ENCODE measurements at regions not wholly inside any gene's neighbourhood (a gene's known extent, or its start where the extent isn't known, plus 50 kb on each side); places are given as distances from the start of the nearest gene placed in this dataset.
A peak's percentile ranks its signal among the peaks of the same experiment; 100 is the strongest.

DNA sequence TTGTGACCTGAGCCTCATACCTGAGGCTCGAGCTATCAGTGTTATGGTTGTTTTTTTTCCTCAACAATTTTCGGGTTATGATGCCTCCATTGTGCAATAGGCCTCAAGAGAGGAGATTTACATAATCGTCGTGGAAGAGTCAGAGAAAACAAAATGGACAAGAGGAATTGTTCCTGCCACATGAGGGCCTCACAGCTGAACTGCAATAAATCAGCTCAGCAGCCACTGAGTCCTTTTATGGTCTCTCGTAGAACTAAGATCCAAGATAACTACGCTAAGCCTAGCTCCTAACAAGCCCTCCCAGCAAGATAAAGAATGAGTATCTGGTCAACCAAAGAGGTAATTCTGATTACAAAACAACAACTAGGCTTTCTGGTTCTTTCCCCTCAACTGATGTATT, 336.8 kb downstream of the WDR11 start:
- no peak for DNase-seq

DNA sequence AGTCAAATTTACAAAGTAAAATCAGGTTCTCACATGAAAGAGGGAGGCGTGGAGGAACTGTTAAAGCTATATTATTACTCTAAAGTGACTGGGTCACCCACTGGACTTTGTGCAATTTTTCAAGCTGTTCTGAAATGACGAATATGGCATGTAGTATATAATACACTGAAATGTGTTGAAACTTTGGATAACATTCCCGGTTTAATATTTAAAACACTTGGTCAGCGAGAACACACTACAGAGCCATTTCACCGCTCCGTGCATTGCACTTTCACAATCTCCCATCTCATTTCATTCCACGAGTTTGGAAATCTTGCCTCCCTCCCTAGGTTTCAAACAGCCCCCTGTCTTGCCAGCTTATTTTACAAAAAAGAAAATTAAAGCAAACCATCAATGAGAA, 337.9 kb downstream of the WDR11 start:
- DNase-seq: no peak

DNA sequence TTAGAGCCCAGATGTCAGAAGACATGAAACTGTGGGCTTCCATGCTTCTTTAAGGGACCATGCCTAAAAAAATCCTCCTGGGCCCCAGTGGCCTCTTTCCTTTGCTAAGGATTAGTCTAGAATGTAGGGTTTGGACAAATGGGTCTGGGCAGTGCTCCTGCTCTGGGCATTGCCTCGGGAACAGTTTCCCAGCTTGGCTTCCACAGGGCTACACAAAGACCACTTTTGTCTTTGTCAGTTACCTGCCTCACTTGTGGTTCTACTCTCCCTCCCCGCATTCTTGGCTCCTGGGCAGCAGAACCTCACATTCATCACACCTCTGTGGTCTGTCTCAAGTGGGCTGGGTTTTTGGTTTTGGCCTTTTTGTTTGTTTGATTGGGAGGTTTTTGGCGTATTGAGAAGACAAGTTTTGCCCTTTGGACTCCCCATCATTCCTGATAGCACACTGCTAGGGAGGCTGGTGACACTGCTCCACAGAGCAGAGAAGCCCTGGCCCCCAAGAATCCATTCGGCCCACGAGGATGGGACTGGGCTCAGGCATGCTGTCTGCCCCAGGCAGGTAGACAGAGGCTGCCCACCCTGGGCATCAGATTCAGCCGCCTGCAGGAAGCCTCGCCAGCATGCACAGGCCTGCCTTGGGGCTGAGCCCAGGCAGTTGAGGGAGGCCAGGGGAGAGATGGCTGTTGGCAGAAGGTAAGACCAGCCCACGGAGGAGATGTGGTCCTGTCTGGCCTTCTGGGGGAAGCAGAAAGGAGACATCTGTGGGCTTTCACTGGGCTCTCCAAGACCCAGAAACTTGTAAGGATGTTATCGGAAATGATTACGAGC, 343.7 kb downstream of the WDR11 start:
- DNase-seq: no peak

DNA sequence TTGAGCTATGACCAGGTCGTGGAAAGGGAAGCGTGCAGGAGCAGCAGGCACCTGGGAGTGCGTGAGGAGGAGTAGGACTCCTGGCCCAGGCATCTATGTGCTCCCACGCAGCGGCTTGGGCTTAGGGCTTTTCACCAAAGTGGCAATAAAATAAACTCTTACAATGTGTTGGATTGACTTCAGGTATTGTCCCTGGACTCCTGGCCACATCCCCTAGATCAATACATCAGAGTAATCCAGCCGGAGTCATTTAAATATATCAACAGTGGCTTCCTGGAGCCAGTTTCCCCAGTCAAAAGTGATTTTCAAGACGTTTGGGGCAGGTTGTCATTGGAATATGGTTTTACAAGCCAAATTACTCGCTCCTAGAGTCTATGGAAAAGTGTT, 344.4 kb downstream of the WDR11 start:
- no peak for DNase-seq

DNA sequence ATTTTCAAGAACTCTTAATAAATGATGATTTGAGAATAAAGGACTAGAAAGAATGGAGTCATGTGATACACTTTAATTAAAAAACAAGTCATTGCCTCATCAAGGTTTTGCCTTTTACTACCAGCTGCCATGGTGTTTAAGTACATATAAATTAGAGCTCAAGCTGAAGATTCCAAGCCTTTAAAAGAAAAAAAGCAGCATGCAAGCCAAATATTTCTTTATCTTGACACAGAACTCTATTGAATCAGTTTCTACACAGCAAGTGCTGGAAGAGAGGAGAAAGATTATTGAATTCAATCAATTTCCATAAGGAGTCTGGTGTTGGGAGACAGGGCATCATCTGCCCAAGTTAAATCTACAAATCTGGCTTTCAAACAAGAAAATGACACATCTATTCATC, 347.9 kb downstream of the WDR11 start:
- no peak for DNase-seq

DNA sequence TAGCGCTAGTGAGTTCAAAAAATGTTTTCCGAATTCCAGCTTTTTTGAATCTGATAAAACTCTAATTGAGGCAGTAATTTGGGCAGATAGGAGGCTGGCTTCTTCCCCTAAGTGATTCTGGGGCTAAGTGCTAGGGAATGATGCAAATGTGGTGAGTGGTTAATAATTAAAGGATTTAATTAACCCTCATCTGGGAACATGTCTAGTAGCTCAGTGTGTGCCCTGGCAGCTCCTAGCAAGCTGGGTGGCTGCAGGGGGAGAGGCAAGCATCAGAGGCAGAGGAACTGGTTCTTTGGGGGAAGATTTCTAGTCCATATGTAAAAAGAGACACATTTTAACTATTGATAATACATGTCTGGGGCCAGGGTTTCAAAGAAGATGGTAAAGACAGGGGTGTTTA, 354.5 kb downstream of the WDR11 start:
- no peak for DNase-seq

DNA sequence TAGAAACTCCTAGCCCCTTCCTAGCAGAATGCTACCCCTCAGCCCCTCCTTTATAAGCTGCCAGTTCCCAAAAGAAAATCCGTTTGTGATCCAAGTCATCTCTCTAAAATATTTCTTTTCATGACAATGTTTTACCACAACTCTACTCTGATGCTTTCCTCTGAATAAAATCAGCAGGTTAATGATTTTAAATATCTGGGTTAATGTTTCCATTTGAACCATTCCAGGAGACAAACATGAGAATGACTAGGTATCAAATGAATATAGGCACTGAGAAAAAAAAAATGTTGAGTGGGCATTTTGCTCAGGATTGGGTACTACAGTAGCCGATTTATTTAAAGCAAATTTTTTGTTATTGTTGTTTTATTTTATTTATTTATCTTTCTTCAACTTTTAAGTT, 360.3 kb downstream of the WDR11 start:
- no peak for DNase-seq

DNA sequence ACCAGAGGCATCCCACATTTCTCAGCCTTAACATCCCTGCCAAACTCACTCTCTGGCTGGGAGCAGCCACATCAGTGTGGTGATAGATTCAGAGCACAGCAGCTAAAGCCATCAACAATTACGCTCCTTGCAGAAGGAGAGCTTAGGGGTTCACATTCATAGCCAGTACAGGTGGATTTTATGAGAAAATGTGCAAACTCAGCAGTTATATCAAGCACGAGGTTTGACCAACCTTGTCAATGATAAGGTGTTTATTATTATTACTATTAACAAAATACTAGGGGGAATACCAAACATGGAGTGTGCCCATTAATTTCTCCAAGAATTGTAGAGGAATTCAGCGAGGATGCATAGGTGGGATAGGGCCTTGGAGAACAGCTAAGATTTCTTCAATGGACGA, 362.3 kb downstream of the WDR11 start:
- DNase-seq: no peak

DNA sequence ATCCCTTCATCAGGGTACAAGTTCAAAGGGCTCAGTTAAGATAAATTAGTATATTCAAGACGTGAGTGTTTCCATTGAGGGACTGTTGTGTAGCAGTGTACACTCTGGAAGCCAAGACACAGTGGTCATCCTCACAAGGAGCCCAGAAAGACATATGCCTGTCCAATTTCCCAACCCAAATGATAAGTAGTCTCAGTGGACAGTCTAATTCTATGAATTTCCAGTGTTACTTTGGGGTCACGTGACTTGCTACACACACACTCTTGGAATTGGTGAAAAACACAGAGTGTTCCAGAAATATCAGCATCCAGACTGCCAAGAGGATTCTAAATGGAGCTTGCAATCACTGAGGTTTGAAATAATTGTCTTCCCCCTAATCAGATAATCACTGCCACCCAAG, 365.1 kb downstream of the WDR11 start:
- DNase-seq: no peak

DNA sequence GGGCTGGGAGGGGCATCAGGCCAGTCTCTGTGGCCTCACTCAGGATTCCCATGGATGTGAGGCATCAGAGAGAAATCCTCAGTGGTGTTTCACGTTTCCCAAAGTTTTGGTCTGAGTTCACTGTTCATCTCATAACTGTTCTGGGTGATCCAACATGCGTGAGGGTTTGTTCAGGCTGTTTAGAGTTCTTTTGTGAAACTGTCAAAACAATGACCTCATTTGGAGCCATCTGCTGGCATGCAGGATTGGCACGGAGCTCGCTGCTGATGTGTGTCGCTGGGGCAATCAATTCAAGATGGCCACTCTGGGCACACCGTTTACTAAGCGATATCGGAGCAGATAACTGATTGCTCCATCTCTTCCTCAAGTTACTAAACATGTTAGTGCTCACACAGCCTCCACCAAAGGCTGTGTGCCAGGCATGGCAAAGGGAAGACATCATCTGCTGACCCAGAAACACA, 365.6 kb downstream of the WDR11 start:
- DNase-seq: peak; percentile 3

DNA sequence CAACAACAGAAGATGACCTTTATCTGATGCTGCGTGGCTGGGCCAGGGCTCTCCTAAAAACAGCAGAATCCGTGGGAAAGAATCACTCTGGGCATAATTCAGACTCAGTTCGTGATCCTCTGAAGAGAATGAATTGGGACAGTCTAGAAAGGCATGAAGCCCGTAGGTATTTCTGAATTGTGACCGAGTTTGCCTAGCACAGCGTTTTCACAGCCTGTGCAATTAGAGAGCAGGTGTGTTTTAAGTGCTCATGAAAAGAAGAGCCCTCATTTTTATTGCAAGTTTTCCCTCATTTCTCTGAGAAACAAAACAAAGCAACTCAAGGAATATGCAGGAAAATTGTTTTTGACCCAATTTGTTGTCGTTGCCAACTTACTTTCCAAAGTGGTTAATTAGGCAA, 366.2 kb downstream of the WDR11 start:
- DNase-seq: no peak

DNA sequence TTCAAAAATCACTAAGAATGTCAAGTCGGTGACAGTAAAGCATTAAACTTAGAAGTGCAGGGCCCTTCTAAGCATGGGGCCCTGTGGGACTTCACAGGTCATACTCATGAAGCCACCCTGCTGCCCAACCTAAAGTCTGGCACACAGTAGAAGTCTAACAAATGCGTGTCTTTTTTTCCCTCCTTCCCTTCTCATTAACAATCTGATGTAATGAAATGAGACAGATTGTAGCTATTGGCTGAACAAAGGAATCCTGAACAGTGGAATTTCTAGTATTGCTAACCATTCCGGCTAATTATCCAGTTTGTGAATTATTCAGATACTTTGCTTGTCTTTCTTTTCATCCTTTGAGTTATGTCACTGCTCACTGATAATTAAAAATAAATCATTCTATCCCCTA, 369.9 kb downstream of the WDR11 start:
- DNase-seq: no peak

DNA sequence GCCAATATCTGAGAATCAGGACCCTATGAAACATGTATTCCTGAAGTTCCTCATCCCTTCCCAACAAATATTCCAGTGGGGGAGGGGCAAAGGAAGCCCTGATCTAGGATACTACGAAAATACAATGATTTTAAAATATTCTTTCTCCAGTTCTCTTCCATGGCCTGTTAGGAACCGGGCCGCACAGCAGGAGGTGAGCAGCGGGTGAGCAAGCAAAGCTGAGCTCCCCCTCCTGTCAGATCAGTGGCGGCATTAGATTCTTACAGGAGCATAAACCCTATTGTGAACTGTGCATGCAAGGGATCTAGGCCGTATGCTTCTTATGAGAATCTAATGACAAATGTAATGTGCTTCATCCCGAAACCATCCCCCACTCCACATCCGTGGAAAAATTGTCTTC, 370.8 kb downstream of the WDR11 start:
- DNase-seq: no peak

DNA sequence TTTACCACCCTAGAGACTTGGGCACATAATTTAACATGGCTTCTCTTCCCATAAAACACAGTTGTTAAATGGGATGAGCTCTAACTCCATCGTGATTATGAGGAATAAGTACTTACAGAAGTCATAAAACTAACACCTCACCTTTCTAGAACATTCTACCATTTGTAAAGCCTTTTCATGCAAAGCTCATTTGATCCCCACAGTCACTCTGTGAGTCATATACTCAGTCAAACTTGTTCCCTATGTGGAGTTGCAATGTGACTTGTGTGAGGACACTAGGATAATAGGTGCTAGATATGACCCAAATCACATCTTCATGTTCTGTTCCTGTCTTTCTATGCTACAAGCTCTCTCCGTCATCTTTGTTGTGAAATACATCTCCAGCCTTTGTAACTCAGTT, 371.7 kb downstream of the WDR11 start:
- DNase-seq: no peak

DNA sequence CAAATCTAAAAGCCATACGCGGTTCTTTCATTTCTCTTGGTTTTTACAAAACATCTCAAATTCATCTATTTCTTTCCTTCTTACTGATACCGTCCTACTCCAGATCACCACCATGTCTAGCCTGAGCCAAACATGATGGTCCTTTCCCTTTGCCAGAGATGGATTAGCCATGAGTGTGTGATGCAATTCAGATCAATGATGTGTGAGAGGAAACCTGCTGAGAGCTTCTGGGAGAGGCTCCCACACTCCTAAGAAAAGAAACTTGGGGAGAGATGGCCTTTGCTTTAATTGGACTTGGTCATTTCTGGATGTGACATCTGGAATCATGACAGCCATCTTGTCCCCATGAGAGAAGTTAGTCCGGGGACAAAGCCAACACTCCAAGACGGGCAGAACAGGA, 367.2 kb downstream of the FGFR2 start:
- DNase-seq: no peak

DNA sequence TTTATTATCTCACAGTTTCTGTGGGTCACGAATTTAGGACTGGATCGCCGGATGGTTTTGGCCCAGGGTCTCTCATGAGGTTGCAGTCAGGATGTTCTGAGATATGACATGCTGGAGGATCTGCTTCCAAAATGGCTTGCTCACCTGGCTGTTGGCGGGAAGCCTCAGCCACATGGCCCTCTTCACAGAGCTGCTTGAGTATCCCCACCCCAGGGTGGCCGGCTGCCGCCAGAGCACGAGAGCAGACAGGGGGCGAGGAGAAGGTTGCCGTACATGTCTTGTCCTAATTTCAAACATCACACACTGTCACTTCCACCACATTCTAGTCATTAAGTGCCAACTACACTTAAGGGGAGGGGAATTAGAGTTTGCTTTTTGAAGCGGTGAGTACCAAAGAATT, 365.8 kb downstream of the FGFR2 start:
- DNase-seq: no peak

DNA sequence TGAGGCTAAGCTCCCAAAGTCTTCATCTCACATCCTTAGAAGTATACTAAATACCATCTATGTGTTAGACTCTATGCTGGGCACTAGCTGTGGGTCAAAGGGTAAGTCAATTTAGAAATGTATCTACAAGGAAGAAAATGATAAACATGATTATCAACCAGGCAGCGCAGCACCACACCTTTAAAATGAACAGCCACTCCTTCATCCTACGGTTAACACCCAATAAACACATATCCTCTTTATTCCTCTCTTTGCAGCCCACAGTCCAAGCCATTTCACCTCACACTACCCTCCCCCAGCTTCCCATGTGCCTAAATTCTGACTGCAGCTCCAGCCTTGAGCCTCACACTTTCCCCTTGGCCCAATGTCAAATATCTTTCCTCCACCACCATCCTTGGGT, 362.6 kb downstream of the FGFR2 start:
- DNase-seq: no peak

DNA sequence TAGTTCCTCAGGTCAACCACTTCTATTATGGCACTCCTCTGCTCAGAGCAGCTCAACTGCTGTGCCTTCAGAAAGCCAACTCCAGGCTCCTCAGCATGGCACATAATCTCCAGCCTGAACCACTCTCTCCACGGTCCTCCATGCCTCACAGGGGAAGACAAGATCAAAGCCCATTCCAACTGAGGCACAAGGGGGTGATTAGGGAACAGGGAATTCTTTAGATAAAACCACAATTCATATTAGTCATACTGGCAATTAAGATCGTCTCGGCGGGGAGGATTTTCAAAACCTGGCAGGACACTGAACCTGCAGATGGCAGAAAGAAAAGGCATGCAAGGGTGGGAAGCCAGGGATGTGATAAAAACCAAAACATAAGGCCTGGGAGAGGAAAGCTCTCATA, 361.6 kb downstream of the FGFR2 start:
- DNase-seq: no peak

DNA sequence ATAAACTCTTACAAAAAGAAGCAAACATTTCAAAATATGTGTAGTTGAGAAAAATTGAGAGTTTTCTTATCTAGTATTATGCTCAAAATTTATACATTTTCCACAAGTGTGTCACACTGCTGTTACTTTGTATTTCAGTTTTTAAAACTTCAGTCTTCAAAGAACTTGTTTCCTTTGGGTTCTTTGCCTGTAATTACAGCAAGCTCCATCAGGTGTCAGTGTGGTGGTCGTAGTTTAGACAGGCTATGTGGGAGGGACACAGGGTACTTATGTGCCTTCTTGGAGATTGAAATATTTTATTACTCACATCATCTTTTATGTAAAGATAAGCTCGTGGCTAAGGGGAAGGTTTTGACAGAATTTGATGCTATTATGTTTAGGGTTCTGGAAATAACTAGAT, 360.5 kb downstream of the FGFR2 start:
- DNase-seq: no peak

DNA sequence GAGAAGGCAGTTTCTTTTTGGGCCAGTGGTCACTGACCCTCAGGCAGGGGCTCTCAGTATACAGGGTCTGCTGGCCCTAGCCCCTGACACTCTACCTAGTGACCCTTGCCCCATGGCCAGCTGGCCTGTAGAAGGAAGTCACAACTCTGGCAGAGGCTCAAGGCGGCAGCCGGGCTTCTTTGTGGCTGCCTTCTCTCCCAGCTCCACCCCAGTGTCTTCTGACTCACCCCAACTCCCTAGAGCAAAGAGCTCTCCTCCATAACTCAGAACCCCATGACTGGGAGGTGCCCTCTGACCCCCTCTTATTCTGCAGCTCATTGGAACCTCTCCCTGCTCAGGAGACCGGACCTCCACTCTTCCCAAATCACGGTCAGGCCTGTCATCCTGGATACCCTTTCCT, 358.2 kb downstream of the FGFR2 start:
- DNase-seq: no peak

DNA sequence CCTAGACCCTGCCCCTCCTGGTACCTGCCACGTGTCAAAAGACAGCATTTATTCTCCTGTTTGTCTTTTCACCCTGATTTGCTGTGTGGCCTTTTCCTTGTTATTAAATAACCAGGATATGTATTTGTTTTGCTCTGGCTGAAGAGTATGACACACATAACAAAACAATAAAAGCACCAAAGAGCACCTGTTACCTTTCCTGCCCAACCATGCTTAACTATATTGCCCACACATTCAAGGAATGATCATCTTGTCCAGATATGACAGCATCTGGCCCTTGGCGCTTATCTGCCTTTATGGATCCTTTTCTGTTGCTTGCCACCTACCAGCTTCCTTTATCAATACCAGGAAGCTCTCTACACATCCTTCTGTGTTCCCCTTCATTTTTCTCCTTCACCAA, 357.7 kb downstream of the FGFR2 start:
- DNase-seq: peak; percentile 38

DNA sequence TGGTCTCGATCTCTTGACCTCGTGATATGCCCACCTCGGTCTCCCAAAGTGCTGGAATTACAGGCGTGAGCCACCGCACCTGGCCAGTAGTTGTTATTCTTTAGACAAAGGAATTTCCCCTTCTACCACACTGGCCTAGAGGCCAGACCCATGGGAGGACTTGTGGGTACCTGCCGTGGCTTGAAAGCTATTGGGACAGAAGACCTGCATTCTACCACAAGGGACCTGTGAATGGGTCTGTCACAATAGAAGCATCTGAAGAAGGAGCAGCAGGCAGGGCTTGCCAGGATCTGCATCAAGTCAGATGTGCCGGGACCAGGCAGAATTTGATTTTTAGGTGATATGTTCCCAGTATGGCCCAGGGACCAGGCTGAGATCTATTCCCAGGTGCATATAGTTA, 356.9 kb downstream of the FGFR2 start:
- no peak for DNase-seq

DNA sequence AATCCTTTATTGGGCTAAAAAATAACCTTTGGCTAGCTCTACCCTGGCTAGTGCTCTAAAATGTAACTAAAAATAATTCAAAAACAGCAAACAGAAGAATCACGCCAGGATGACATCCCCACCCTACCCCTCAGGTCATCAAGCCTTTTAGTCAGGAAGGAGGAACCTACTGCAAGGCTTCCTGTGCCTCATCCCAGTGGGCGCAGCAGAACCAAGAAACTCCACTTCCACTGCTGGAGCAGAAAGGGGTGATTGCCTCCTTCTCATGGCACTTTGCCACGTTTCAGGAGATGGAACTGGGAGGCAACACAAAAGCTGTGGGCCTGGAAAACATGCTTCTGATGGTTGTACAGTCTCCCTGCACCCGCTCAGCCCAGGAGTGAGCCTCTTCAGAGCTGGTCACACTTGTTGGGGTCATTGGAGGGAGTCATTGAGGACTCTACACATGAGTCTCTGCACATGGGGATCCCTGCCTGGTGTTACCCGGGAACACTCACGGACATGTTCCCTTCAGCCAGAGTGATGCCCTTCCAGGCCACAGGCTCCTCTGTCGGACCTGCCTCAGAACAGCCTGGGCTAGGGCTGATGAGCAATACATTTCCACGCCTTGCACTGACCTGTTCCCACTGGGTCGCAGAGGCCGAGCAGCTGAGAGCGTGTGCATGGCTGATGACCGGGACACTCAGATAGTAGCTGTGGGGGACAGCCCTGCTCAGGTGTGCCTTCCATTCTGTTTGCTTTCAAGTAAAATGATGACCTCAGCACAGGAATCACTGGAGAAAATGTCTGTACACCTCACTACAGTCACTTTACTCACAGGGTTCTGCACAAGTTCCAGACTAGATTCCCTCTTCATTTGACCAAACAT, 355.3 kb downstream of the FGFR2 start:
- no peak for DNase-seq

DNA sequence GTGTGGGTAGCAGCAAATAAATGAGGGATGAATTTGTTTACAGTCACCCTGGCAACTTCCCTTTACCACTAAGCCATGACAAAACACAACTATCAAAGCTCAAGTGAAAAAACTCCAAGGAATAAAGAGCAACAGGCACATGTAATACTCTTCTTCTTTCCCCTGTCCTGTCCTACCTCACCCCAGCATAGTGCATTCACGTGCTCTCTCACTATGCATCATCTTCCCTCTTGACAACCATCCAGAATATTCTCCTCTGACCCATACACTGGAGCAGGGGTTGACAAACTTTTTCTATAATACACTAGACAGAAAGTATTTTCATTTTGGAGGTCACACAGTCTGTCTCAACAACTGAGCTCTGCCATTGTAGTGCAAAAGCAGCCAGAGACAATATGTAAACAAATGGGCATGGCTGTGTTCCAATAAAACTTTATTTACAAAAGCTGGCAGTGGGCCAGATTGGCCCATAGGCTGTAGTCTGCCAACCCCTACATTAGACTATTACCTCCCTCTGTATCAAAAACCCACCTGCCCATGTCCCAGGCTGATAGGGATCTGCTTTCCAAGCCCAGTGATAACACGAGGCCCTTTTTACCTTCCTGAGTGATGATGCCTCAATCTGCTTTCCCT, 354.5 kb downstream of the FGFR2 start:
- no peak for DNase-seq
